GM18520 (cell line): ENCODE measurements at regions not wholly inside any gene's neighbourhood (a gene's known extent, or its start where the extent isn't known, plus 50 kb on each side); places are given as distances from the start of the nearest gene placed in this dataset.

Source experiments
- ATAC-seq: cut with Tn5 transposase; IDR thresholded peaks from one replicate; pipeline ENCODE4 v1.9.1; 2021; ENCODE audit not compliant: unreplicated experiment

DNA sequence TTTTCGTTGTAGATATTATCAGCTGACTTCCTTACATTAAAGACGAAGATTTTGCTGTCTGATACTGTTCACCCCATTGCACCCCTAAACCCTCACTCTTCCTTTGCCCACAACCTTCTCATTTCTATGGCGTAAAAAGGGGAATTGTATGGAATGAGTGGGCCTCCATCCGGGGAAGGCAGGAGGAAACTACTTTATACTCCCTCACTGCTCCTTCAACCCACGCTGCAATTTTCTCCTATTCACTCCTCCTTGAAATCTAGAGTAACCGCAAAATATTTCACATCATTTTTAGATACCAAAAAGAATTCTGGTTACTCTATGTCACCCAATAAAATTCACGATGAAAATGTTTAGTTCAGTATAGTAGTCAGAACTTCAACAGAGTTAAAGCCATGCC, 330.8 kb downstream of the DIRAS2 start:
- ATAC-seq = no peak

- ATAC-seq = no peak
Observed at GRCh38 chr9:90322296-90322695, 320.3 kb downstream of the DIRAS2 start.

GRCh38 chr9:90325913-90326653, 316.5 kb downstream of the DIRAS2 start:
- ATAC-seq = no peak

- no peak for ATAC-seq
Observed at GRCh38 chr9:90330231-90330630, 312.4 kb downstream of the DIRAS2 start.

DNA sequence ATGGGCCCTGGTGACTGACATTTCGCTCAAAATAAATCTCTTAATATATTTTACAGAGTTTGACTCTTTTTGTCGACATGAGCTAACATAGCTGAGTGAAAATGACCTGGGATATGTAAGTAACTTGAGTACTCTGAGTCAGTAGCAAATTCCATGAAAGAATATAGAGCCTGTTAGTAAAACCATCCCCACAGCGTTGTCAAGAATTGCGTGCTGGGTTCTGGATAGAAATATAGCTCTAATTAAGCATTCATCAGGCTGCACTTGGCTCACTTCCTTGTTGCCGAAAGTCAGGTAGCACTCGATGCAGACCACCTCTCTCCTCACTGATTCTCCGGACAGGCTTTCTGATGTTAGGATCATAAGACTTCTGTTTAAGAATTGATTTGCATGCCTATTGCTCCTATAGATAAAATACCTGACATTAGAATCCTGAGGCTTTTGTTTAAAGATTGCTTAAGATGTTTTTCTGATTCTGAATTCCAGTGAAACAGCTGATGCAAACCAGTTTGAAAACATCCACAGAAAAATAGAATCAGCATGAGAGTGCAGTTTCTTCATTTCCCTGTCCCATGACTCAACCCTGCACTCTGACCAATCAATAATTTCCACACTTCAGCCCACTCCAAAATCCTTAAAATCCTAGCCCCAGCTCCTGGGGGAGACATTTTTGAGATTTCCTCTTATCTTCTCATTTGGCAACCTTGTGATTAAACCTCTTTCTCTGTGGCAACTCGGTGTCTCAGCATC, 310.6 kb downstream of the DIRAS2 start:
- ATAC-seq = no peak

DNA sequence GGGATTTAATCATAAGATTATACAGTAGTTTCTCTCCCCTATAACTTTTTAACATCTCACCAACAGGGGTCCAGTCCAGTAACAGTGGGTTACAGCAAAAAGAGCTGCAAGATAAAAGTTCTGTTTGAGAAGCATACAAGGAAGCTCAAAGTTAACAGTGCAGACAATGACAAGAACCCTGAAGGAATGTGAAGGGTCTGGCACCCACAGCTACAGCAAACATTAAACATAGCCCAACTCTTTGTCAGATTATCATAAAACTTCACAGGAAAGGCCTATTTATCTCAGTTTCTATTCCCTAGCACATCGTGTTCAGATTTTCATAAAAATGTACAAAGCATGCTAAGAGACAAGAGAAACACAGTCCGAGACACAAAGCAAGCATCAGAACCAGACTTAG, 309.4 kb downstream of the DIRAS2 start:
- ATAC-seq = no peak

DNA sequence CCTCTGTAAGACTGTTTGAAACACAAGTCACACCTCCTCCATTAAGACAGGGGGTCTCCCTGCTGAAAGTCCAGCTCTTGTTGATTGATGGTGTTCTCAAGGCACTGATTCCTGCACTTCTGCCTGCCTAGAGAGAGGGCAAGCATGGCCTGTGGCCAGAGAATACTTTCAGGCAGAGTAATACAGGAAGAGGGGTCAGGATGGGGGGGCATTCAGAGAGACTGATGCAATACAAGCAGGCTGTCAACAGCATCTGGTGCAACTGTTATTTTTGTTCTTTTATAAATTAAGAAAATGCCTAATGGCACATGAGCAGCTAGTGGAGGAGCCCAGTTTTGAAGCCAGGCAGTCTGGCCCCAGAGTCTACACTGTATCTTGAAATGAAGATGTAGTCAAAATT, 302.2 kb downstream of the DIRAS2 start:
- no peak for ATAC-seq

- ATAC-seq = no peak
Observed at GRCh38 chr9:90342607-90343006, 300.0 kb downstream of the DIRAS2 start.

GRCh38 chr9:90343366-90343765, 299.3 kb downstream of the DIRAS2 start:
- ATAC-seq = no peak

DNA sequence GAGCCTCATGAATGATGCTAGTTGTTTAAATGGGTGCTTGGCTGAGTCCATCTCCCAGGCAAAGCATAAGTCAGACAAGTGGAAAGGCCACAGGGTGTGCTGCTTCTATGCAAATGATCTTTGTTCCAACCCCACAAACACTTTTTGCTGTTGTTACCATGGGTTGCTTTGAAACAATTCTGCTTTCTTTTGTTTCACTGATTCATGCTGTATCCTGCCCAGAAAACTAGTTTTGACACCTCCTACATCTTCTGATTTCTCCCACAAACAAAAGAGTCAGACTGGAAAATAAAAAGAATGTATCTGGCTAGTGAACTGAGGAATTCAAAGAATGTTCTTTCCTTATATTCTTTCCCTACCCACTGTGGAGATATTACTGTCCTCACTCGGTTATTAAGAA, 298.6 kb downstream of the DIRAS2 start:
- ATAC-seq = no peak

DNA sequence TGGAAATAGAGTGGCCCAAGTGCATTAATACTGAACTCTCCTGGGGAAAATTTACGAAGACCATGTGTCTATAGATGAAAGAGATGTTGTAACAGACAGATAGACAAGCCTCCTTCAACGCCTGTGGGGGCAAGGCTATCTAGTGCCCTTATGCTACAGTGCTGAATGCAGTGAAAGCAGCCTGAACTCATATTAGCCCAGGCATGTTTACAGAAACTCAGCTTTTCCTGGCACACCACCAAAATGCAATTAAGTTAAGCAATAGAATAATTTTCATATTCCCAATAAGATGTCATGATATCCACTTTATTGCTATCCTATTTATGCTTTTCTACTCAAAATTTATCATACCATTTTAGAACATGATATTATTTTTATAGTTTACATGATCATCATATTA, 277.0 kb downstream of the DIRAS2 start:
- no peak for ATAC-seq

GRCh38 chr9:90368241-90368640, 274.4 kb downstream of the DIRAS2 start:
- ATAC-seq = no peak

GRCh38 chr9:90368928-90369327, 273.7 kb downstream of the DIRAS2 start:
- no peak for ATAC-seq

GRCh38 chr9:90379771-90380170, 262.9 kb downstream of the DIRAS2 start:
- ATAC-seq = no peak

DNA sequence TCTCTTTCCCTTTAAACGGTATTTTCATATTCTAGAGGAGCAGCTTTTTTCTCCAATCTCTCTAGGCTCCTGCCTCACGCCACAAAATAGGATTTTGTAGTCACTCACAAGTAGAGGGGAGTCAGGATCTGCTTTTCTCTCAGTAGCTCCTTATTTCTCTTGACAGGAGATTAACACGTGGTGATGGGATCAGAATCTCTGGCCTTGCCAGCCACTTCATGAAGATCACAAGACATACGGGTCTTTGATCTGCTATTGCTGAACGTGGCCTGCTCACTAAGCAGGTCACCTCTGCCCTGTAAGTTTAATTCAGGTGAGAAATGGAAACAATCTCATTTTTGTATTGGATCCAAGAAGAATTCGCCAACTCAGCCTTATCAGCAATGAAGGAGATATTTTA, 257.5 kb downstream of the DIRAS2 start:
- no peak for ATAC-seq

- no peak for ATAC-seq
Observed at GRCh38 chr9:90393365-90394152, 249.1 kb downstream of the DIRAS2 start.

DNA sequence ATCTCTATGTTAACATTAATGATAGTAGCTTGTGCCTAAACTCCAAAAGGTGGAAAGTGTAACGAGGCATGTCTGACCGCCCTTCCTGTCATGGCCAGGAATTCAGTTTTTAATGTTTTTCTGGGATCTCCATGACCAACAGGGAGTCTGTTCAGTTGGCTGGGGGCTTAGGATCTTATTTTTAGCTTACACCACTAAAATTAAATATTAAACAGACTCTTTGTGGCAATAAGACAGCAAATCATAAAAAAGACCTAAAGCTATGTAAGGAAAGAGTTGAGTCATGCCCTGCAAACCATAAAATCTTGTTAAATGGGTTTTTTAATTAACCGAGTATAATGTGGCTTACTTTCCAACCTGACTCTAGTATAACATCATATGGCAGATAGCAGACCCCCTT, 247.8 kb downstream of the DIRAS2 start:
- ATAC-seq = no peak

DNA sequence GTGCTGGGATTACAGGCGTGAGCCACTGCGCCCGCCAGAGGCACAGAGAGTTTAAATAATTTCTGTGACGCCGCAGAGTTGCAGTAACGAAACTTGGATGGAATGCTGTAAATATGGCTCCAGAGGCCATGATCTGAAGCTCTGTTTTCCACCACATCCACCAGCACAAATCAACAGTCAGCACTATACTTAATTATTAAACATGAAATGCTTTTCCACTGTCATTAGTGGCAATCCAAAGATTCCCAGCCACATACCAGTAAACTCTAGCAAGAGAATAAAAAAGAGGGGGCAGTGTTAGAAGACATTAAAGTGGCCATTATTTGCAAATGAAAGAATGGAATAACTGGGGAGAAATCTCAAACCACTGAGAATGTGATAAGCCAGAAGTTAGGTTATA, 242.5 kb downstream of the DIRAS2 start:
- no peak for ATAC-seq

DNA sequence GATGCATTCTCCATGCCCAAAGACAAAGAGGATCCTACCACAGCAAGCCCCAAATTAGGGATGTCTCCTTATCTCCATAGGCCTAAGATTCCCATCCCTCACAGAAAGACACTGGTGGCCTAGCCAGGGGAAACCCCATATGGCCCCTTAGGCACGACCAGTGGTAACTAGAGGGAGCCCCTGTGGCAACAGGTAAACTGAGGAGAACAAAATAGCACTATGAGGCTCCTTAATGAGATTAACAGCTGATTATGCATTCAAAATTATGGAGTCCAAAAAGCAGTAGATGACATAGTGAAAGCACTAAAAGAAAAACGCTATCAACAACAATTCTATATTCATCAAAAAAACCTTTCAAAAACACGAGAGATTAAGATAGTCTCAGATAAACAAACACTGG, 234.0 kb downstream of the DIRAS2 start:
- ATAC-seq = no peak

DNA sequence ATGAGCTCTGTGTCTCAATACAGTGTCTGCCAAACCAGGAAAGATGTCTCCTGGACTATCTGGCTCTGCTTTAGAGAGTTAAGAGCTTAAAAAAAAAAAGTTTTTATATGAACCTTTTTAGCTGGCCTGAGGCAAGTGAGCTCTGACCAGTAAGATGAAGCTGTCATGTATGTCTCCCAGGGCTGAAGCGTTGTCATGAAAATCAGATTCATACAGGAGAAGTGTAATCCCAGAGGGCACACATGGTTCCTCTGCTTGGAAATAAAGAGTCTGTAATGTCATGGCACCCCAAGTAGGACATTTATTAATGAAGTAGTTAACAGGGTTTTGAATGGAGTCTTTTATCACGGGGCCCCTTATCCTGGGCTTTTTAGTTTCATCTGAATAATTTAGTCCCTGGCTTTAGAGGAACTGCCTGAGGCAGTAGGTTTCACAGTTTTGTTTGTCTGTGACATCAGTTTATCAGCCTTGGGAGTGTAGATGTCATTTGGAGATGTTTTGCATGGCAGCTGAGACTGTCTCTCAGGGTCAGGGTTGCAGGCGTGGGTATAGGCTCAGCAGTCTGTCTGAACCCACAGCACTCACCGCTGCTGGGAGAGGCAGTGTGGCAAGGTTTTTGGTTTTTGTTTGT, 223.3 kb downstream of the DIRAS2 start:
- ATAC-seq = no peak

DNA sequence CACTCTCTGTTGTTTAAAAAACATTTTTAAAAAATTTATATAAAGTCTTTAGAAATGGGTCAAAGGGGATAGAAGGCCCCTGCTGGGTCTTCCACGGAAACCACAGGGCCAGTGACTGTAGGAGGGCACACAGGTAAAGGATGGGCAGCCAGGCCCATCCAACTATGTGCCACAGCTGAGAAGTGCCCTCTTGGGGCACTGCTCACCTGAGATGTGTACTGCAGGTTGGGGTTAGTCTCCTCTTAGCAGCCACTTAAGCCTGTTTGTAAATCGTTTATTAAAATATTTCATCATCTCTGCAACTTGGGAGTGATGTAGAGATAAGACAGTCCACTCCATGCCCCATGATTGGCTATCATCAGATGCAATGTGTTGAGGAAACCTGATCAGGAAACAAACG, 222.4 kb downstream of the DIRAS2 start:
- no peak for ATAC-seq
